ENCODE measurements at regions not wholly inside any gene's neighbourhood (a gene's known extent, or its start where the extent isn't known, plus 50 kb on each side); places are given as distances from the start of the nearest gene placed in this dataset.
"Not testable (repeated sequence)": the region's sequence is repeated elsewhere in the genome, so short reads cannot be mapped to it uniquely, and the experiment has no call there.

GRCh38 chr2:90173081-90173480 lies 1481.6 kb downstream of the RPIA start:
- FAIRE-seq; DNase-seq (ENCODE audit: low spot score in 2 of 2): not testable (repeated sequence)

- not testable (repeated sequence) for FAIRE-seq; DNase-seq (ENCODE audit: low spot score in 2 of 2)
Observed at GRCh38 chr2:90179591-90179990, 1488.1 kb downstream of the RPIA start.

- no peak for DNase-seq (ENCODE audit: low spot score in 2 of 2)
- FAIRE-seq, result no peak
Observed at GRCh38 chr2:90207454-90208058, 1516.1 kb downstream of the RPIA start.

- DNase-seq (ENCODE audit: low spot score in 2 of 2) (no peak), FAIRE-seq (no peak)
Observed at GRCh38 chr2:90209009-90209408, 1517.5 kb downstream of the RPIA start.

GRCh38 chr2:90209806-90210205 lies 1518.3 kb downstream of the RPIA start:
- DNase-seq (ENCODE audit: low spot score in 2 of 2) (no peak), FAIRE-seq (no peak)

GRCh38 chr2:90215880-90216279 lies 1524.4 kb downstream of the RPIA start:
- not testable (repeated sequence) for DNase-seq (ENCODE audit: low spot score in 2 of 2); FAIRE-seq

- not testable (repeated sequence) for DNase-seq (ENCODE audit: low spot score in 2 of 2); FAIRE-seq
Observed at GRCh38 chr2:90216801-90217200, 1525.3 kb downstream of the RPIA start.

- not testable (repeated sequence) for DNase-seq (ENCODE audit: low spot score in 2 of 2); FAIRE-seq
Observed at GRCh38 chr2:90218534-90218933, 1527.1 kb downstream of the RPIA start.

- FAIRE-seq; DNase-seq (ENCODE audit: low spot score in 2 of 2): not testable (repeated sequence)
Observed at GRCh38 chr2:90220623-90221299, 1529.3 kb downstream of the RPIA start.

GRCh38 chr2:90221300-90221651 lies 1529.8 kb downstream of the RPIA start:
- FAIRE-seq (no peak), DNase-seq (ENCODE audit: low spot score in 2 of 2) (no peak)

- not testable (repeated sequence) for FAIRE-seq; DNase-seq (ENCODE audit: low spot score in 2 of 2)
Observed at GRCh38 chr2:90224767-90225166, 1533.3 kb downstream of the RPIA start.

- not testable (repeated sequence) for FAIRE-seq; DNase-seq (ENCODE audit: low spot score in 2 of 2)
Observed at GRCh38 chr2:90226465-90227072, 1535.1 kb downstream of the RPIA start.

GRCh38 chr2:90231199-90231598 lies 1539.7 kb downstream of the RPIA start:
- DNase-seq (ENCODE audit: low spot score in 2 of 2); FAIRE-seq: not testable (repeated sequence)

GRCh38 chr2:90235452-90235851 lies 1544.0 kb downstream of the RPIA start:
- DNase-seq (ENCODE audit: low spot score in 2 of 2); FAIRE-seq: not testable (repeated sequence)

GRCh38 chr2:90237923-90238361 lies 1546.5 kb downstream of the RPIA start:
- not testable (repeated sequence) for FAIRE-seq; DNase-seq (ENCODE audit: low spot score in 2 of 2)

- not testable (repeated sequence) for FAIRE-seq; DNase-seq (ENCODE audit: low spot score in 2 of 2)
Observed at GRCh38 chr2:90238505-90239230, 1547.2 kb downstream of the RPIA start.

- FAIRE-seq; DNase-seq (ENCODE audit: low spot score in 2 of 2): not testable (repeated sequence)
Observed at GRCh38 chr2:90239769-90240168, 1548.3 kb downstream of the RPIA start.

GRCh38 chr2:90244902-90245765 lies 1553.7 kb downstream of the RPIA start:
- not testable (repeated sequence) for FAIRE-seq; DNase-seq (ENCODE audit: low spot score in 2 of 2)

- DNase-seq (ENCODE audit: low spot score in 2 of 2); FAIRE-seq: not testable (repeated sequence)
Observed at GRCh38 chr2:90248400-90248799, 1556.9 kb downstream of the RPIA start.

GRCh38 chr2:90250350-90250749 lies 1558.9 kb downstream of the RPIA start:
- FAIRE-seq; DNase-seq (ENCODE audit: low spot score in 2 of 2): not testable (repeated sequence)
